Smooth muscle cell (in vitro differentiated cells): ENCODE measurements at regions not wholly inside any gene's neighbourhood (a gene's known extent, or its start where the extent isn't known, plus 50 kb on each side); places are given as distances from the start of the nearest gene placed in this dataset.

Experiments
- DNase-seq: peaks from one replicate; lab custom pipeline; 2025; ENCODE audit not compliant: unreplicated experiment; lab: John Stamatoyannopoulos, UW
- H2AFZ ChIP-seq: fragments of 200-600 bp; sonication (generic); 2 replicates; pipeline ENCODE4 v1.6.0; 2016; ENCODE audit warnings: antibody characterized with exemption, low read depth, mild to moderate bottlenecking
- H3F3A ChIP-seq: fragments of 200-600 bp; sonication (generic); 2 replicates; pipeline ENCODE4 v1.6.0; 2017; ENCODE audit warnings: antibody characterized with exemption, low read depth
- H3K27ac ChIP-seq: fragments of 200-600 bp; sonication (generic); 2 replicates; pipeline ENCODE4 v1.5.1; 2016; ENCODE audit warnings: low read depth, mild to moderate bottlenecking
- H3K27me3 ChIP-seq: fragments of 200-600 bp; sonication (generic); 2 replicates; pipeline ENCODE4 v1.6.1; 2016; ENCODE audit warnings: low read depth, mild to moderate bottlenecking
- H3K36me3 ChIP-seq: fragments of 200-600 bp; sonication (generic); 2 replicates; pipeline ENCODE4 v1.5.1; 2016; ENCODE audit warnings: low read depth
- H3K4me1 ChIP-seq: fragments of 200-600 bp; sonication (generic); 2 replicates; pipeline ENCODE4 v1.5.1; 2016; ENCODE audit warnings: low read depth
- H3K4me2 ChIP-seq: fragments of 200-600 bp; sonication (generic); 2 replicates; pipeline ENCODE4 v1.6.0; 2016; ENCODE audit warnings: mild to moderate bottlenecking
- H3K4me3 ChIP-seq: fragments of 200-600 bp; sonication (generic); 2 replicates; pipeline ENCODE4 v1.5.1; 2016; ENCODE audit warnings: mild to moderate bottlenecking
- H3K79me2 ChIP-seq: fragments of 200-600 bp; sonication (generic); 2 replicates; pipeline ENCODE4 v1.6.0; 2016; ENCODE audit warnings: low read depth, mild to moderate bottlenecking
- H3K9ac ChIP-seq: fragments of 200-600 bp; sonication (generic); 2 replicates; pipeline ENCODE4 v1.6.0; 2016; ENCODE audit warnings: low read depth
- H3K9me3 ChIP-seq: fragments of 200-600 bp; sonication (generic); replicated peaks from 2 replicates; pipeline ENCODE4 v1.5.1; 2016; ENCODE audit warnings: low read depth
- H4K20me1 ChIP-seq: fragments of 200-600 bp; sonication (generic); 2 replicates; pipeline ENCODE4 v1.6.0; 2016; ENCODE audit warnings: low read depth
- CTCF ChIP-seq: fragments of 200-600 bp; sonication (generic); IDR thresholded peaks from 2 replicates; pipeline ENCODE4 v1.5.1; 2017; ENCODE audit warnings: borderline replicate concordance, mild to moderate bottlenecking, antibody characterized with exemption; ENCODE audit not compliant: insufficient read depth, poor library complexity, severe bottlenecking
- WGBS: methylation state at CpG from one replicate; pipeline ENCODE4 v1.1.7; 2016; ENCODE audit warnings: low lambda C conversion rate; 5-methylcytosine and 5-hydroxymethylcytosine counted together

GRCh38 chrX:30085571-30085970 is 129.8 kb upstream of the MAGEB2 start:
- H3K36me3 ChIP-seq: no peaks in the 10 kb centered on the region
- no peaks in the 10 kb centered on the region for H3K79me2 ChIP-seq
- no peaks in the 10 kb centered on the region for H3K4me1 ChIP-seq
- H3K27me3 ChIP-seq: no peaks in the 10 kb centered on the region
- no peak overlapping the region for H3K9ac ChIP-seq
- no peaks in the 10 kb centered on the region for H3F3A ChIP-seq
- no peak for DNase-seq
- TF ChIP-seq CTCF: no peak
- 59% methylated on average over 1 of the region's 1 CpG for WGBS
- no peak overlapping the region for H3K4me3 ChIP-seq
- no peak overlapping the region for H3K4me2 ChIP-seq
- H4K20me1 ChIP-seq: no peaks in the 10 kb centered on the region
- no peak overlapping the region for H3K27ac ChIP-seq
- H3K9me3 ChIP-seq: no peaks in the 10 kb centered on the region
- no peak overlapping the region for H2AFZ ChIP-seq

- 50% methylated on average over 2 of the region's 2 CpGs for WGBS
- no peaks in the 10 kb centered on the region for H3K4me1 ChIP-seq
Measured at GRCh38 chrX:30111431-30111830, 103.9 kb upstream of the MAGEB2 start.

GRCh38 chrX:30141966-30142365 is 73.4 kb upstream of the MAGEB2 start:
- Histone ChIP-seq H3K27ac (no peak overlapping the region), H3K4me2 (no peak overlapping the region), H3K4me1 (no peaks in the 10 kb centered on the region), H3K79me2 (no peaks in the 10 kb centered on the region), H3K27me3 (no peaks in the 10 kb centered on the region), H3F3A (no peaks in the 10 kb centered on the region), H3K9me3 (no peaks in the 10 kb centered on the region), H3K9ac (no peak overlapping the region), H3K4me3 (no peak overlapping the region), H4K20me1 (no peaks in the 10 kb centered on the region), H2AFZ (no peak overlapping the region), H3K36me3 (no peaks in the 10 kb centered on the region)
- WGBS: 56% methylated on average over 4 of the region's 4 CpGs
- DNase-seq: no peak
- peak; percentile 40 for TF ChIP-seq CTCF

More at GRCh38 chrX:30111431-30111830, 103.9 kb upstream of the MAGEB2 start:
- Histone ChIP-seq H3K9me3 (no peaks in the 10 kb centered on the region), H4K20me1 (no peaks in the 10 kb centered on the region), H2AFZ (no peak overlapping the region), H3K27me3 (no peaks in the 10 kb centered on the region), H3K79me2 (no peaks in the 10 kb centered on the region), H3K9ac (no peak overlapping the region), H3K27ac (no peak overlapping the region), H3K4me2 (no peak overlapping the region), H3K36me3 (no peaks in the 10 kb centered on the region), H3F3A (no peaks in the 10 kb centered on the region), H3K4me3 (no peak overlapping the region)
- TF ChIP-seq CTCF: no peak
- DNase-seq: no peak

- Histone ChIP-seq H3K36me3 (no peaks in the 10 kb centered on the region), H3K9me3 (no peaks in the 10 kb centered on the region), H3K27me3 (no peaks in the 10 kb centered on the region), H4K20me1 (no peaks in the 10 kb centered on the region), H3K4me1 (no peaks in the 10 kb centered on the region), H3F3A (no peaks in the 10 kb centered on the region), H2AFZ (no peak overlapping the region), H3K27ac (no peak overlapping the region), H3K79me2 (no peaks in the 10 kb centered on the region), H3K9ac (no peak overlapping the region), H3K4me3 (no peak overlapping the region), H3K4me2 (no peak overlapping the region)
- no peak for TF ChIP-seq CTCF
- DNase-seq: no peak
Measured at GRCh38 chrX:30144221-30144620, 71.1 kb upstream of the MAGEB2 start.
